Liver (tissue), 7 donors: ENCODE measurements at regions not wholly inside any gene's neighbourhood (a gene's known extent, or its start where the extent isn't known, plus 50 kb on each side); places are given as distances from the start of the nearest gene placed in this dataset.

Source experiments
- DNase-seq: peaks from one replicate; pipeline ENCODE4 v3.0.0-alpha.2; 2017; ENCODE audit warnings: low spot score
- H3K27ac ChIP-seq, 2 donors: one replicate each; pipeline ENCODE4 v1.7.0; 2013; ENCODE audit warnings: inconsistent platforms in 2 of 2, low read length in 2 of 2, control low read depth in 1 of 2, low read depth in 1 of 2, mild to moderate bottlenecking in 1 of 2
- H3K27me3 ChIP-seq, 4 donors: one replicate each; pipeline versions ENCODE4 v1.6.1 to v1.7.0; 2013; ENCODE audit warnings: low read length in 3 of 4, inconsistent platforms in 1 of 4, mild to moderate bottlenecking in 1 of 4, moderate library complexity in 1 of 4; ENCODE audit not compliant: control insufficient read depth in 4 of 4, insufficient read depth in 4 of 4
- H3K36me3 ChIP-seq, 4 donors: one replicate each; pipeline versions ENCODE4 v1.6.1 to v1.7.0; 2013; ENCODE audit warnings: low read length in 3 of 4, mild to moderate bottlenecking in 3 of 4, low read depth in 1 of 4, moderate library complexity in 1 of 4; ENCODE audit not compliant: control insufficient read depth in 4 of 4, insufficient read depth in 3 of 4
- H3K4me1 ChIP-seq, 4 donors: one replicate each; pipeline versions ENCODE4 v1.6.1 to v1.7.0; 2013; ENCODE audit warnings: low read length in 3 of 4, mild to moderate bottlenecking in 3 of 4, moderate library complexity in 1 of 4; ENCODE audit not compliant: control insufficient read depth in 4 of 4, insufficient read depth in 4 of 4
- H3K4me3 ChIP-seq, 3 donors: one replicate each; pipeline versions ENCODE4 v1.6.1 to v1.7.0; 2013; ENCODE audit warnings: low read length in 3 of 3, control low read depth in 1 of 3, low read depth in 1 of 3, mild to moderate bottlenecking in 1 of 3
- H3K9ac ChIP-seq, 2 donors: one replicate each; pipeline ENCODE4 v1.7.0; 2013; ENCODE audit warnings: low read length in 2 of 2, mild to moderate bottlenecking in 2 of 2, moderate library complexity in 2 of 2, control low read depth in 1 of 2, low read depth in 1 of 2
- H3K9me3 ChIP-seq, 4 donors: one replicate each; pipeline versions ENCODE4 v1.6.1 to v1.7.0; 2013; ENCODE audit warnings: low read length in 3 of 4; ENCODE audit not compliant: control insufficient read depth in 4 of 4
- ATF3 ChIP-seq: IDR thresholded peaks from 2 replicates; pipeline ENCODE4 v1.6.1; 2016; ENCODE audit warnings: antibody characterized with exemption
- CTCF ChIP-seq: fragments of 150-350 bp; IDR thresholded peaks from 2 replicates; pipeline ENCODE4 v1.5.1; 2017; ENCODE audit warnings: improper control_type of control experiment, low read depth, low read length; ENCODE audit not compliant: missing input control
- EGR1 ChIP-seq, 2 donors: IDR thresholded peaks; 2 replicates each; pipeline ENCODE4 v1.6.1; 2016 to 2018; ENCODE audit warnings: antibody characterized with exemption in 2 of 2, low read depth in 2 of 2
- FOXA1 ChIP-seq: IDR thresholded peaks from 2 replicates; pipeline ENCODE4 v1.6.1; 2016; ENCODE audit warnings: antibody characterized with exemption
- FOXA2 ChIP-seq: IDR thresholded peaks from 2 replicates; pipeline ENCODE4 v1.6.1; 2016; ENCODE audit warnings: antibody characterized with exemption
- GABPA ChIP-seq, 2 donors: IDR thresholded peaks in 1 of 2; conservative IDR thresholded peaks in 1 of 2; 2 replicates each; pipeline ENCODE4 v1.6.1; 2016; ENCODE audit warnings: antibody characterized with exemption in 2 of 2, mild to moderate bottlenecking in 1 of 2, moderate library complexity in 1 of 2
- HNF4A ChIP-seq, 2 donors: conservative IDR thresholded peaks; 2 replicates each; pipeline ENCODE4 v1.6.1; 2016; ENCODE audit warnings: antibody characterized with exemption in 2 of 2, mild to moderate bottlenecking in 2 of 2
- HNF4G ChIP-seq: IDR thresholded peaks from 2 replicates; pipeline ENCODE4 v1.6.1; 2016; ENCODE audit warnings: antibody characterized with exemption
- JUND ChIP-seq, 2 donors: IDR thresholded peaks; 2 replicates each; pipeline ENCODE4 v1.6.1; 2016; ENCODE audit warnings: antibody characterized with exemption in 2 of 2
- MAX ChIP-seq: IDR thresholded peaks from 2 replicates; pipeline ENCODE4 v1.6.1; 2016; ENCODE audit warnings: antibody characterized with exemption
- NR2F2 ChIP-seq: IDR thresholded peaks from 2 replicates; pipeline ENCODE4 v1.6.1; 2016; ENCODE audit warnings: antibody characterized with exemption
- RAD21 ChIP-seq, 2 donors: IDR thresholded peaks; 2 replicates each; pipeline ENCODE4 v1.6.1; 2016; ENCODE audit warnings: antibody characterized with exemption in 2 of 2, mild to moderate bottlenecking in 2 of 2
- REST ChIP-seq: IDR thresholded peaks from 2 replicates; pipeline ENCODE4 v1.6.1; 2016; ENCODE audit warnings: antibody characterized with exemption, mild to moderate bottlenecking
- RXRA ChIP-seq, 2 donors: IDR thresholded peaks; 2 replicates each; pipeline ENCODE4 v1.6.1; 2017 to 2018; ENCODE audit warnings: antibody characterized with exemption in 2 of 2, mild to moderate bottlenecking in 1 of 2
- SP1 ChIP-seq: IDR thresholded peaks from 2 replicates; pipeline ENCODE4 v1.6.1; 2018; ENCODE audit warnings: antibody characterized with exemption, mild to moderate bottlenecking
- TAF1 ChIP-seq: conservative IDR thresholded peaks from 2 replicates; pipeline ENCODE4 v1.6.1; 2016; ENCODE audit warnings: antibody characterized with exemption, mild to moderate bottlenecking
- YY1 ChIP-seq: IDR thresholded peaks from 2 replicates; pipeline ENCODE4 v1.6.1; 2016; ENCODE audit warnings: antibody characterized with exemption, mild to moderate bottlenecking
- ZBTB33 ChIP-seq: IDR thresholded peaks from 2 replicates; pipeline ENCODE4 v1.6.1; 2016; ENCODE audit warnings: antibody characterized with exemption
- donor health status: healthy.
- donor health status: healthy.
- donor health status: healthy.
- donor health status: healthy.

- Histone ChIP-seq H3K27ac (no peak overlapping the region), H3K27me3 (no peaks in the 10 kb centered on the region), H3K4me3 (no peak overlapping the region), H3K9me3 (no peaks in the 10 kb centered on the region), H3K4me1 (no peaks in the 10 kb centered on the region), H3K36me3 (no peaks in the 10 kb centered on the region), H3K9ac (no peak overlapping the region)
- no peak for TF ChIP-seq FOXA2
- no peak for TF ChIP-seq RAD21 (IDR thresholded peaks at IDR 0.05)
- no peak for TF ChIP-seq HNF4A (conservative IDR thresholded peaks at IDR 0.05)
- TF ChIP-seq RXRA (IDR thresholded peaks at IDR 0.05): no peak
- TF ChIP-seq YY1: no peak
- no peak for TF ChIP-seq GABPA (IDR thresholded peaks at IDR 0.05 in 1 of 2, conservative IDR thresholded peaks at IDR 0.05 in 1 of 2)
- TF ChIP-seq ZBTB33: no peak
- no peak for TF ChIP-seq CTCF
- TF ChIP-seq SP1: no peak
- no peak for TF ChIP-seq TAF1
- no peak for TF ChIP-seq REST
- TF ChIP-seq JUND (IDR thresholded peaks at IDR 0.05): no peak
- TF ChIP-seq NR2F2: no peak
- no peak for TF ChIP-seq EGR1 (IDR thresholded peaks at IDR 0.05; ENCODE audit: low read depth in 2 of 2)
- no peak for TF ChIP-seq FOXA1
- TF ChIP-seq HNF4G: no peak
- TF ChIP-seq MAX: no peak
- no peak for TF ChIP-seq ATF3
- DNase-seq: no peak
Observed at GRCh38 chrX:56000729-56001128, 231.4 kb upstream of the KLF8 start.
